Stimulated activated CD4-positive, alpha-beta T cell treated with anti-CD3 and anti-CD28 coated beads, Interleukin-15, amount 100 ng/mL, for 1 hour (primary cell): ENCODE measurements at regions not wholly inside any gene's neighbourhood (a gene's known extent, or its start where the extent isn't known, plus 50 kb on each side); places are given as distances from the start of the nearest gene placed in this dataset.
"Not testable (repeated sequence)": the region's sequence is repeated elsewhere in the genome, so short reads cannot be mapped to it uniquely, and the experiment has no call there.

Experiments
- DNase-seq, 2 donors: peaks; one replicate each; pipeline ENCODE4 v3.0.0-alpha.2; 2020; ENCODE audit warnings: low read depth in 1 of 2, low spot score in 1 of 2

DNA sequence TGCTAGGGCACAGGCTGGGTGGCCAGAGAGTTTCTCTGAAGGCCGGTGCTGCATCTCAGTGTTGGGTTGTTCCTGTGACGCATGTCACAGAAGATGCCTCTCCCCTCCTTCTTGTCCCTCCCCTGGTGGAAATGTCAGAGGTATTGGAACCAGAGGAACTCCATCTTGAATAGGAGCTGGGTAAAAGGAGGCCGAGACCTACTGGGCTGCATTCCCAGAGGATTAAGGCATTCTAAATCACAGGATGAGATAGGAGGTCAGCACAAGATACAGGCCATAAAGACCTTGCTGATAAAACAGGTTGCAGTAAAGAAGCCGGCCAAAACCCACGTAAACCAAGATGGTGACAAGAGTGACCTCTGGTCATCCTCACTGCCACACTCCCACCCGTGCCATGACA lies 50.3 kb upstream of the AGAP1 start:
- not testable (repeated sequence) for DNase-seq
